ENCODE measurements at regions not wholly inside any gene's neighbourhood (a gene's known extent, or its start where the extent isn't known, plus 50 kb on each side); places are given as distances from the start of the nearest gene placed in this dataset.

- TF ChIP-seq REST (IDR thresholded peaks at IDR 0.05; ENCODE audit: insufficient replicate concordance, low read depth) (no peak), POLR2AphosphoS5 (IDR thresholded peaks at IDR 0.05; ENCODE audit: low read depth) (no peak), GABPA (IDR thresholded peaks at IDR 0.05; ENCODE audit: low read depth) (no peak), CTCF (IDR thresholded peaks at IDR 0.05; ENCODE audit: insufficient read depth, low read length) (no peak), SPI1 (IDR thresholded peaks at IDR 0.05; ENCODE audit: borderline replicate concordance, low read depth) (no peak)
- H3K27me3 ChIP-seq (ENCODE audit: insufficient read depth, poor library complexity, severe bottlenecking): no peaks in the 10 kb centered on the region
- no peak overlapping the region for H3K4me3 ChIP-seq (replicated peaks; ENCODE audit: insufficient read depth, low read length)
- no peak overlapping the region for H3K27ac ChIP-seq (replicated peaks)
- DNase-seq (ENCODE audit: low read depth in 1 of 2, low spot score in 1 of 2): no peak
Measured at GRCh38 chr11:64443001-64443400, 84.0 kb downstream of the RPS6KA4 start.

DNA sequence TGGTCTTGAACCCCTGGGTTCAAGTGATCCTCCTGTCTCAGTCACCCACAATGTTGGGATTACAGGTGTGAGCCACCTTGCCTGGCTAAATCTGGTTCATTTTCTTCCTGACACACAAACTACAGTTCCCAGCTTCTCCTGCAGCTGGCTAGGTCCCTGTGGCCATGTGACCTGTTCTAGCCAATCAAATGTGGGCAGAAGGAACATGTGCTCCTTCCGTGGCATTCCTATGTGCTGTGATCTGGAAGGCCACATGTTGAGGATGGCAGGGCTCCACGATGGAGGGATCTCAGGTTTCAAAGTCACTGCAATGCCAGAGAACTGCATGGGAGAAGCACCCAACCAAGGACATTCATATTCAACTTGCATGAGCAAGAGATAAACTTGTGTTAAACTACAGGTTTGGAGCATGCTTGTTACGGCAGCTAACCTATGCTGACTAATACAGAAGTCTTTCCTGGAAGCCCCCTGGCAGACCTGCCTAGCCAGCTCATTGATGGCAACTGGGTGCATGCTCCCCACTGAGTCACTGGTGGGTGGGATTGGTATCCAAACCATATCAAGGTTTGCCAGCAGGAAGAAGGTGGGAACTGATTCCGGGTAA lies 86.0 kb downstream of the RPS6KA4 start:
- TF ChIP-seq POLR2AphosphoS5 (IDR thresholded peaks at IDR 0.05; ENCODE audit: low read depth) (no peak), GABPA (IDR thresholded peaks at IDR 0.05; ENCODE audit: low read depth) (no peak)
- H3K27me3 ChIP-seq (ENCODE audit: insufficient read depth, poor library complexity, severe bottlenecking): no peaks in the 10 kb centered on the region
- H3K4me3 ChIP-seq (replicated peaks; ENCODE audit: insufficient read depth, low read length): no peak overlapping the region
- peak in 1 of 2 experiments; percentile 26 for DNase-seq (ENCODE audit: low read depth in 1 of 2, low spot score in 1 of 2)
- no peak overlapping the region for H3K27ac ChIP-seq (replicated peaks)

GRCh38 chr11:64445651-64446050 lies 86.7 kb downstream of the RPS6KA4 start:
- Histone ChIP-seq H3K27me3 (ENCODE audit: insufficient read depth, poor library complexity, severe bottlenecking) (no peaks in the 10 kb centered on the region), H3K27ac (replicated peaks) (no peak overlapping the region), H3K4me3 (replicated peaks; ENCODE audit: insufficient read depth, low read length) (no peak overlapping the region)
- no peak for TF ChIP-seq REST (IDR thresholded peaks at IDR 0.05; ENCODE audit: insufficient replicate concordance, low read depth)
- no peak for TF ChIP-seq POLR2AphosphoS5 (IDR thresholded peaks at IDR 0.05; ENCODE audit: low read depth)
- TF ChIP-seq CTCF (IDR thresholded peaks at IDR 0.05; ENCODE audit: insufficient read depth, low read length): no peak
- no peak for TF ChIP-seq SPI1 (IDR thresholded peaks at IDR 0.05; ENCODE audit: borderline replicate concordance, low read depth)
- no peak for TF ChIP-seq GABPA (IDR thresholded peaks at IDR 0.05; ENCODE audit: low read depth)
- DNase-seq (ENCODE audit: low read depth in 1 of 2, low spot score in 1 of 2): no peak

DNA sequence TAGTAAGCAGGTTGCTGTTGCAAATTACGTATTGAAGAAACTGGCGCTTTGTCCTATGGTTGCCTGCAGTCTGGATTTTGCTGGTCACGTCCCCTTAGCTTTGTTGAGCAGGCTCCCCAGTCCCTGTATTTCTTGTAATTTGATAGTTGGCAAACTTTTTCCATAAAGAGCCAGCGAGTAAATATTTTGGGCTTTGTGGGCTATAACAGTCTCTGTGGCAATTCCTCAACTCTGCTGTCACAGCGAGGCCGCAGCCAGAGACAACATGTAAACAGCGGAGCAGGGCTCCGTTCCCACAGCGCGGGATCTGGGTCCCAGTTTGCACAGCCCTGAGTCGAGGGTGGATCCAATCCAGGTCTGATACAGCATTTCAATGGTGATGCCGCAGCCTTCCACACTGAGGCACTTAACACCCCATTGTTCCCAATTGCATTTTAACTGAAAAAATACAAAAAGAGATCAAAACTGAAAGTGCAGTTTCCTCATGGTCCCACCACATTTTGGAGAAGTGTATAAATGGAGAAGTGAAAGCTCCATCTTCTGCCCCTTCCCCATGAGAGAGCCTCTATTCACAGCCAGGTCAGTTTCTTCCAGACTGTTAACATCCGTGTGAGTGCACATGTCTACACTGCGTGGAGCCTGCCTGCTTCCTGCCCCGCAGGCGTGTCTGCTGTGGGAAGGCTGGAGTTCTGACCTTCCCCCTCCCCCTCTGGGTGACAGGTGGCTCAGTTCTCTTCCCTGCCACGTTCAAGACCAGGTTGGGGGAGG lies 89.1 kb downstream of the RPS6KA4 start:
- DNase-seq (ENCODE audit: low read depth in 1 of 2, low spot score in 1 of 2): peak; percentile 83 to 84

More for the DNA sequence above, 89.1 kb downstream of the RPS6KA4 start:
- TF ChIP-seq SPI1 (IDR thresholded peaks at IDR 0.05; ENCODE audit: borderline replicate concordance, low read depth) (peak; percentile 99), GABPA (IDR thresholded peaks at IDR 0.05; ENCODE audit: low read depth) (0 out of 2 replicates have a peak, but pooled peaks have one; percentile 32), POLR2AphosphoS5 (IDR thresholded peaks at IDR 0.05; ENCODE audit: low read depth) (peak; percentile 82), REST (IDR thresholded peaks at IDR 0.05; ENCODE audit: insufficient replicate concordance, low read depth) (peak; percentile 64), CTCF (IDR thresholded peaks at IDR 0.05; ENCODE audit: insufficient read depth, low read length) (no peak)
- Histone ChIP-seq H3K4me3 (replicated peaks; ENCODE audit: insufficient read depth, low read length) (peak overlapping the region; percentile 9), H3K27me3 (ENCODE audit: insufficient read depth, poor library complexity, severe bottlenecking) (no peaks in the 10 kb centered on the region), H3K27ac (replicated peaks) (peak overlapping the region; percentile 95)
